Stimulated activated CD4-positive, alpha-beta T cell treated with anti-CD3 and anti-CD28 coated beads, Interleukin-4, amount 100 ng/mL, for 1 hour (primary cell): ENCODE measurements at regions not wholly inside any gene's neighbourhood (a gene's known extent, or its start where the extent isn't known, plus 50 kb on each side); places are given as distances from the start of the nearest gene placed in this dataset.

ENCODE experiments used
- DNase-seq: peaks from one replicate; pipeline ENCODE4 v3.0.0-alpha.2; 2020

- DNase-seq: no peak
Observed at GRCh38 chr1:95437011-95437410, 203.0 kb downstream of the RWDD3 start.

- no peak for DNase-seq
Observed at GRCh38 chr1:95437781-95438180, 203.8 kb downstream of the RWDD3 start.

- DNase-seq: no peak
Observed at GRCh38 chr1:95438218-95438948, 204.4 kb downstream of the RWDD3 start.

GRCh38 chr1:95440511-95440910, 206.5 kb downstream of the RWDD3 start:
- no peak for DNase-seq

- no peak for DNase-seq
Observed at GRCh38 chr1:95449516-95449915, 215.5 kb downstream of the RWDD3 start.

DNA sequence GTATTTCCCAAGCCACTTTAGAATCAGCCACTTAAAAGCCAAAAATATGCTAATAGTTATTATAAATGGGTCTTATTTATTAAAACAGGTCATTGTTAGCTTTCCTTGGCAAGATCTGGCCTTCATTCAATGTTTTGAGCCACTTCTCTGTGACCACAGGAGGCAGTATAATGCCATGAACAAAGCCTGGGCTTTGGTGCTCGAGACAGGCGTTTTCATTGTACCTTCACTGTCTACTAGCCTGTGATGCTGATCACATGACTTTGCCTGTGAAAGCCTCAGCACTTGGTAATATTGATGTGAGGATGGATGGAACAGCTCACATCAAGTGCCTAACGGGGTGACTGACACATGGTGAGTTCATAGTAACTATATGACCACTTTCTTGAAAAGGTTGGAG, 217.0 kb downstream of the RWDD3 start:
- DNase-seq: no peak

DNA sequence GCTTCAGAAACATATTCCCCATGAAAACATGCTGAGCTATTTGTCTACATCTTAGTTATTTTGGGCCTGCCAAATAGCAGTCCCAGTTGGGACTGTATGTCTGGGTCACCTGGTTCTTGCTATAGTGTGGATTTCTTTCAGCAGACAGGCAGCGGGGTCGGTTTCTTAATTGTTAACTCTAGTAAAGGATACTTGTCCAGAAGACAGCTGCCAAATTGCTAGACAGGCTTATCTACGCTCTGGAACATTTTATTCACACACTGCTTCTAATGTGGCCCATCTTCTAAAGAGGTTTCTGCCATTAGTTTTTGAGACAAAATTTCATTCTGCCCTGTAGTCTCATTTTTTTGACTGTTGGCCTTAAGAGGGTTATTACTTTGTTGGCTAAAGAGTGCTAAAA, 217.9 kb downstream of the RWDD3 start:
- DNase-seq: no peak

DNA sequence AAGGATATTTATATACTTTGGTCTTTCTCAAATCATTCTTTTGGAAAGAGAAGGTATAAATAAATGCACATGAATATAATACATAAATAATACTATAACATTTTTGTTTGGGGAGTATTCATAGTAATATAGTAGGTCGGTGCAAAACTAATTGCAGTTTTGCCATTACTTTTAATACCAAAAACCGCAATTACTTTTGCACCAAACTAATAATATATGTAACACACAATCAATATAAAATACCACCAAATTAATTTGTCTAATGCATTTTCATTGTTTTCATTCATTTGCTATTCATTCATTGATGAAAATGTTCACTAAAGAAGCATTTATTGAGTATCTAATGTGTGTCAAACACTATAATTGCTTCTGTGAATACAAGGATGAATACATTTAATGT, 219.0 kb downstream of the RWDD3 start:
- no peak for DNase-seq

DNA sequence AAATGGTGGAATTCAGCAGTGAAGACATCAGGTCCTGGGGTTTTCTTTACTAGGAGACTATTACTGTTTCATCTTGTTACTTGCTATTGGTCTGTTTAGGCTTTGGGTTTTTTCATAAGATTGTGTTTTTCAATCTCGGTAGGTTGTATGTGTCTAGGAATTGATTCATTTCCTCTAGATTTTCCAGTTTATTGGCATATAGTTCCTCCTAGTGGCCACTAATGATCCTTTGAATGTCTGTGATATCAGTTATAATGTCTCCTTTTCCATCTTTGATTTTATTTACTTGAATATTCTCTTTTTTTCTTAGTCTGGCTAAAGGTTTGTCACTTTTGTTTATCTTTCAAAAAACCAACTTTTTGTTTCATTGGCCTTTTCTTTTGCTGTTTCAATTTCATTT, 233.0 kb downstream of the RWDD3 start:
- no peak for DNase-seq

DNA sequence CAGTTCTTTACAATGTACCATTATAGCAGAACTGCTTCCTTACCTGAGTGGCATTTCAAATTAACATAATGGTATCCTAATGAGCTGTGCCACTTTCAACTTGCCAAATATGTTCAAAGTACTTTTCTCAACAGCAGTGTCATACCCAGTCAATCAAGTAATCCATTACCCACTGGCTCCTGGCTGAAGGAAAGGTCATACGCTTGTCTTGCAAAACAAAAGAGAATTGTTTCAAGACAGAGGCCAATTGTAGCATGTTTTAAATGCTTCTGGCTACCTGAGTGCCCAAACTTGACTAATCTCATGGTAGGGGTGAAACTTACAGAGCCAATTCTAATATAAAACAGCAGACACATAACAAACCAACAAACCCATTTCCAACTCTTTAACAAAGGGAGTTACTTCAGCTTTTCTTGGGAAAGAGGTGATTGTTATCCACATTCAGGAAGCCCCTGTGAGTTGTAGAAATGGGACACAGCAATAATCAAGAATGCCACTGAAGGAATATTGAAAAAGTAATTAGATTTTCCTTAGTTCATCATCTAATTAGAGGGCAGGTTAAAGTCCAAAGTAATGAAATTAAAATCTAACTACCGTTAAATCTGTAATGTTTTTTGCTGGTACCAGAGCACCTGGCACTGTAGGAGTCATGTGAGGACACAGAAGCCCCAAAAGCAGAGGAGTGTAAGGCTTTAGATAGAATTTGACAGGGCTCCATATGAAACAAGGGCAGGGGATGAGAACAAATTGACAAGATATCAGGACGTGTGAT, 241.9 kb downstream of the RWDD3 start:
- no peak for DNase-seq

DNA sequence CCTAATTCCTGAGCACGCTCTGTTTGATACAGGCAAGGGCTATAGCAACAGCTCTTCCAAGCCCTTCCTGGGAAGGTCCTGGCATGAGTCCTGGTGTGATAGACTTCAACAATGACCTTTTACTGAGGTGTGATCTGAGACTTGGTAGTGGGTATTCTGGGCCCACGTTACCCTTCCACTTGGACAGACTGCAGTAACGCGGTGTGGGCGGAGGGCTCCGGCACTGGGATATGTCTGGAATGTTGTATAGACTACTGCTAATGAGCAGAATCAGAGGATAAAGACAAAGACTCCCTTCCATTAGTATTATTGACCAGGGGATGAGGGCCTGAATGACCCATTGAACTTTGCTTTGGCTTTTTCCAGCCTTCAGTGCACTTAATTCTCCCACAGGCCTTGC, 262.3 kb downstream of the RWDD3 start:
- DNase-seq: no peak

DNA sequence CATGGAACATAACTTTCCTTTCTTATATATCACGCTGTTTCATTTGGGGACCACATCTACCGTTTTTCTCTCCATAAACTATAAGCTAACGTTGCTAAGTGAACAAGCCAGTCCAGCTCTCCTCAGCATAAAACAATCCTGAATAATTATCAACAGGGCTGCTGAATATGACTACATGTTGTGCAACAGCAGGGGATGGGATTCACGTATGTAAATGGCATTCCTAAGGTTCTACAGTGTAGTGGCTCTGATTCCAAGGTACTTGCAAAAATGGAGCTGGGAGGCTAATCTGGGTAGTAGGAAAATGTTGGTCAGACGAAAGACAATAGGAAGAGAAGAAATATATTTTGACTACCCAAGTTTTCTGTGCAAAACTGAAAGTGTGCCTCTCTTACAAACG, 262.8 kb downstream of the RWDD3 start:
- no peak for DNase-seq

- DNase-seq: no peak
Observed at GRCh38 chr1:95497566-95497965, 263.6 kb downstream of the RWDD3 start.

- no peak for DNase-seq
Observed at GRCh38 chr1:95503278-95504030, 269.4 kb downstream of the RWDD3 start.

- DNase-seq: no peak
Observed at GRCh38 chr1:95504321-95504720, 270.3 kb downstream of the RWDD3 start.

GRCh38 chr1:95506736-95507414, 272.9 kb downstream of the RWDD3 start:
- no peak for DNase-seq

DNA sequence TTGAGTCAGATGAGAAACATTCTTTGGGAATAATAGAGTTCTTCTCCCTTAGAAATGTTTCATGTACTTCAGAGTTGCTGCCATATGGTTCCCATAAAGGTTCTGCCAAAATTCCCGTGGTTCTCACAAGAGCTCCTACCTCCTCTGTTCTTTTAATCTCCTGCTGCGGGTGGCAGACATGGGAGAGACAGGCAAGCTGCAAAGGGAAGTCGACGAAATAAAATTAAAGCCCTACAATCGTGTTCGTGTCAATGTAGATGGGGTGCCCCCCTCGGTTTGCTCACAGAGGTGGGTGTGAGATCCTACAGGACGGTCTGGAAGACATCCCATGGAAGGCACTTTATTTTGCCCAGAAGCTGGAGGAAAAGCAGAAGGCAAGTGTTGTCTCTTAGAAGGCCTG, 276.0 kb downstream of the RWDD3 start:
- DNase-seq: no peak

DNA sequence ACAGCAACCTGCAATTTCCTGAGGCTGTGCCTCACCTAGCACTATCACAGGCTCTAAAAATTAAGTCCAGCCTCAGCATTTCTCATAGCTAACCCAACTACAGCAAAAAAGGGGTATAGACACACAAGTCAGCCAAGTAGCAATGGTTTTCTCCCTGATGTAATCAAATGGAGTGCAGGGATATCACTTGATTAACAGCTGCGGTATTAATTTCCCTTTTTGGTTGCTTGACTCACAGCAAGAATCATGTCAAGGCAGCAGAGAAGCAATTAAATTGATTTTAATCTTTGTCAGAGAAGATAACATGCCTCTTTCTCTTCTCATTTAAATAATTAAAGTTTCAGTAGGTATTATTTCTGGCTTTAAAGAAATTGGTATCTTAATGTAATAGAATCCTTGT, 278.9 kb downstream of the RWDD3 start:
- DNase-seq: no peak

DNA sequence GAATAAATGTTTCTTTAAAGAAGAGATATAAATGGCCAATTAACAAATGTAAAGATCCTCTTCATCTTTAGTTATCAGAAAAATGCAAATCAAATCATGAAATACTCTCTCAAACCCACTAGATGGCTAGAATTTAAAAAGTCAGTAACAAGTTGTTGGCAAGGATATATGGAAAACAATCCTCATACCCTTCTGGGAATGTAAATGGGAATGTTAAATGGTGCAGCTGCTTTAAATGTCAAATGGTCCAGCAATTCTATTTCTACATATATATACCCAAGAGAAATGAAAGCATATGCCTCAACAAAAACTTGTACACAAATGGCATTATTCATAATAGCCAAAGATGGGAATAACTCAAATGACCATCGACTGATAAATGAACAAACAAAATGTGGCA, 283.5 kb downstream of the RWDD3 start:
- no peak for DNase-seq

- DNase-seq: no peak
Observed at GRCh38 chr1:95518310-95518709, 284.3 kb downstream of the RWDD3 start.

DNA sequence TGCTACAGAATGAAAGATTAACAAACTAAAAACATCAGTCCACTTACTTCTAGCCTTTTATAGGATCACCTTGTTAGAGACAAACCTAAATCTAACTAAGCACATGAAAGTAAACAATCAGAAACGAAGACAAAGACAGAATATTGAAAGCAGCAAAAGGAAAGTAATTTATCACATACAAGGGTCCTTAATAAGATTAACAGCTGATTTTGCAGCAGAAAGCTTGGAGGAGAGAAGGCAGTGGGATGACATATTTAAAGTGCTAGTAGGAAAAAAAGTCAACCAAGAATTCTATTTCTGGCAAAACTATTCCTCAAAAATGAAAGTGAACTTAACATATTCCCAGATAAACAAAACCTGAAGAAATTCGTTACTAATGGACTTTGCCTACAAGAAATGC, 286.4 kb downstream of the RWDD3 start:
- no peak for DNase-seq

DNA sequence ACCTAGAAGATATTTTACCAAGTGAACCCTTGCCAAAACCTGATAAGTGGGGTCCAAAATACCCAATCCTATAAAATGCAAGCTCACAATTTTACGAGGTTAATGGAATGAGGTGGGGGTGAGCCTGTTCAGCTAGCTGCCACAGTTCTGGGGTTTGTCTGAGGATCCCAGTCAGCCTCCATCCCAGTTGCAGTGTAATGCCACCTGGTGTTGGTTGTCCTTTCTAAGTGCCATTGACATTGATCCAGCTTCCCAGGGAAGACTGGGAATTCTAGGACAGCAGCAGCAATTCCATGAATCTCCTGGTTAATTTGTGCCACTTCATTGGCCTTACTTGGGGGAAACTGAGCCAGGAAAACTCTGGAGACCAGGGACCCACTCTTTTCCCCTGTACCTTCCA, 298.3 kb downstream of the RWDD3 start:
- DNase-seq: no peak

GRCh38 chr1:95534985-95535384, 301.0 kb downstream of the RWDD3 start:
- DNase-seq: no peak
